ENCODE measurements at regions not wholly inside any gene's neighbourhood (a gene's known extent, or its start where the extent isn't known, plus 50 kb on each side); places are given as distances from the start of the nearest gene placed in this dataset.

DNA sequence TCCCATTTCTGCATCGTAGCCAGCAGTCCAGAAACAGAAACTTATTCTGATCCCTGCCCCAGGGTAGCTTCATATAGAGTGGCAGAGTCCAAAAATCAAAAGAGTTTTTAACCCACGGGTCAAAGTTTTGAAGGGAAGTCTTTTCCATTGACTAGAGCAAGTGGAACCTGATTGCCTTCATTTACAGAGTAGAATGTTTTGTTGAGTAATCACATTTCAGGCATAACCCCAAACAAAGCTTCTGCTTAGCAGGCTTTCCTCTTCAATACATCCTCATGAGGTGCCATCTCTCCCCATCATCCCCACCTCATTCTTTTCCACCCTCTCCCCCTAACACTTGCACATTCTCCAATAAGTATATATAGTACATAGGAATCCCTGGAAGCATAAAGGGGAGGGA, 516.0 kb upstream of the FBXO33 start:
- no peak overlapping the region for H3K4me3 ChIP-seq (ENCODE audit: low read depth, low read length)
- DNase-seq (ENCODE audit: low read depth): no peak
- TF ChIP-seq, protein P1, sequence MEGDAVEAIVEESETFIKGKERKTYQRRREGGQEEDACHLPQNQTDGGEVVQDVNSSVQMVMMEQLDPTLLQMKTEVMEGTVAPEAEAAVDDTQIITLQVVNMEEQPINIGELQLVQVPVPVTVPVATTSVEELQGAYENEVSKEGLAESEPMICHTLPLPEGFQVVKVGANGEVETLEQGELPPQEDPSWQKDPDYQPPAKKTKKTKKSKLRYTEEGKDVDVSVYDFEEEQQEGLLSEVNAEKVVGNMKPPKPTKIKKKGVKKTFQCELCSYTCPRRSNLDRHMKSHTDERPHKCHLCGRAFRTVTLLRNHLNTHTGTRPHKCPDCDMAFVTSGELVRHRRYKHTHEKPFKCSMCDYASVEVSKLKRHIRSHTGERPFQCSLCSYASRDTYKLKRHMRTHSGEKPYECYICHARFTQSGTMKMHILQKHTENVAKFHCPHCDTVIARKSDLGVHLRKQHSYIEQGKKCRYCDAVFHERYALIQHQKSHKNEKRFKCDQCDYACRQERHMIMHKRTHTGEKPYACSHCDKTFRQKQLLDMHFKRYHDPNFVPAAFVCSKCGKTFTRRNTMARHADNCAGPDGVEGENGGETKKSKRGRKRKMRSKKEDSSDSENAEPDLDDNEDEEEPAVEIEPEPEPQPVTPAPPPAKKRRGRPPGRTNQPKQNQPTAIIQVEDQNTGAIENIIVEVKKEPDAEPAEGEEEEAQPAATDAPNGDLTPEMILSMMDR (IDR thresholded peaks at IDR 0.05; ENCODE audit: insufficient read depth, low read depth, low read length, missing control alignments): no peak

DNA sequence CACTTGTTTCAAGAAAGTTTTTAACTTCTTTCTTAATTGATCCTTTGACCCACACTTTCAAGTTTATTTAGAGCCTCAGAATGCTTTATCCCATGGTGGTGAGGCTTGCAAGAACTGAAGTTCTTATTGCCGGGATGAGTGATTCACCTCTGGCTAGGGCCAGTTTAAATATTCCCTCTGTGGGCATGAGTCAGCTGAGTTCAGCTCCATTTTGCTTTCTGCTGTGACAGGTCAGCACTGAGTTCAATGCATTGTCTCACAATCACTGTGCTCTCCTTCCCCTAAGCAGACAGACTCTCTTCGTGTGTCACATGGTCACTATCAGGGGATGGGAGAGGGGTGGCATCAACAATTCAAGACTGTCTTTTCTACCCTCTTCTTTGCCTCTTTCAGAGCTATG, 514.6 kb upstream of the FBXO33 start:
- no peak overlapping the region for H3K4me3 ChIP-seq (ENCODE audit: low read depth, low read length)
- TF ChIP-seq, protein P1 (IDR thresholded peaks at IDR 0.05; ENCODE audit: insufficient read depth, low read depth, low read length, missing control alignments): no peak
- no peak for DNase-seq (ENCODE audit: low read depth)

DNA sequence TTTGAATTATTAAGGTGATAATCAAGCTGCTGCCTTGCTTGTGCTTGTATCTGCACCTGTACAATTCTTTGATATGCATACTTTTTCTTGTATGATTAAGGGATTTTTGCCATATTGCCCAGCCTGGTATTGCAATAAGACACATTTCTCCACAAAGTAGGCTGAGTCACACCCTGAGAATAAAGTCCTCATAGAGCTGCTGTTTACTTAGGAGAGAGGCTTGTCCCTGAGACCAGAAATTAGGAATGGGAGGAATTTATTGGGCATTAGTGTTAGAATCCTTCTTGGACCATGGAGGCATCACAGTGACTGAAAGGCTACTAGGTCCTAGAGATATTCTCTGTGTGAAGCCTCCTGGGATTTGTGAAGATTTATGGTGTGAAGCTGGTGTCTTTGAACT, 506.8 kb upstream of the FBXO33 start:
- no peak for DNase-seq (ENCODE audit: low read depth)
- H3K4me3 ChIP-seq (ENCODE audit: low read depth, low read length): no peak overlapping the region
- TF ChIP-seq, protein P1 (IDR thresholded peaks at IDR 0.05; ENCODE audit: insufficient read depth, low read depth, low read length, missing control alignments): no peak

DNA sequence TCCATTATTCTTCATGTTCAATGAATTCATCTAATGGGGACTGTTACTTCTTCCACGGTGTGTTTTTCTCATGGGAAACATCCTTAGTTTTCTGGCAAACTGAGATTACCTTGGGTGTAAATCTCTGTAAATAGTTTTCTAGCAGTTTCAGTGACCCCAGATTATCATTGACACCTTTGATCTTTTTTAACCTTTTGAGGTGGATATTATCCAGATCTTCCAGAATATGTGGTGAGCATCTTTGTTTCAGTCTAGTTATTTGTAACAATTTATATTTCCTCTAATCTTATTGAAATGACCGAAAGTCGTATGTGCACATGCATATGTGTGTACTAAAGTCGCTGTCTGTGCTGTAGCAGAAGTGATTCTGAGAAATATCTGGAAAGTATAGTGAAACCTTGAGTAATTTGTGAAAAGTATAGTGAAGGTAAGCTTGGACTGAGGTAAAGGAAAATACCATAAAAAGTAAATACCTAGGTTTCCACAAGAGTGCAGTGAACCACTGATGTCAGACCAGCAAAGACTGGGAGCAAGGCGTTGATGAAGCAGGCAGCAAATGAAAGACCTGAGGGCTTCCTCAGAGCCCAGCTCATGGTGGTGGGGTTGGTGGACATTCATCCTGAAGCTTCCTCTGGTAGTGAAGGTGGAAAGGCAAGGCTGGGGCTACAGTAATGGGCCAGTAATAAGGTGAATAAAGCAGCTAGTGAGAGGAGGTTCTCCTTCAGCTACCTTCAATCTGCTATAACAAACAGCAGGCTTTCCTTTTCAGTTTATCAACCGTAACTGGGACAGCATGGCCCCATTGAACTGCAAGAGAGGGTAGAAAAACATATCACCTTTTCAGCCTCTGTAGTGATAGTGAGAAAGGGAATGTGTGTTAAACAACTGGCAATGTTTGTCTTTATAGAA, 480.2 kb upstream of the FBXO33 start:
- TF ChIP-seq, protein P1 (IDR thresholded peaks at IDR 0.05; ENCODE audit: insufficient read depth, low read depth, low read length, missing control alignments): no peak
- peak; percentile 77 for DNase-seq (ENCODE audit: low read depth)
- H3K4me3 ChIP-seq (ENCODE audit: low read depth, low read length): no peak overlapping the region

DNA sequence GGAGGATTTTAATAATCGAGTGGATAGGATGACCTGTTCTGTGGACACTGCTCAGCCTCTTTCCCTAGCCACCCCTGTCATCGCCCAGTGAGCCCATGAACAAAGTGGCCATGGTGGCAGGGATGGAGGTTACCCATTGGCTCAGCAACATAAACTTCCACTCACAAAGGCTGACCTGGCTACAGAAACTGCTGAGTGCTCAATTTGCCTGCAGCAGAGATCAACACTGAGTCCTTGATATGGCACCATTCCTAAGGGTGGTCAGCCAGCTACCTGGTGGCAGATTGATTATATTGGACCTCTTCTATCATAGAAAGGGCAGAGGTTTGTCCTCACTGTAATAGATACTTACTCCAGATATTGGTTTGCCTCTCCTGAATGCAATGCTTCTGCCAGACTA, 465.4 kb upstream of the FBXO33 start:
- TF ChIP-seq, protein P1 (IDR thresholded peaks at IDR 0.05; ENCODE audit: insufficient read depth, low read depth, low read length, missing control alignments): no peak
- no peak for DNase-seq (ENCODE audit: low read depth)
- no peak overlapping the region for H3K4me3 ChIP-seq (ENCODE audit: low read depth, low read length)

DNA sequence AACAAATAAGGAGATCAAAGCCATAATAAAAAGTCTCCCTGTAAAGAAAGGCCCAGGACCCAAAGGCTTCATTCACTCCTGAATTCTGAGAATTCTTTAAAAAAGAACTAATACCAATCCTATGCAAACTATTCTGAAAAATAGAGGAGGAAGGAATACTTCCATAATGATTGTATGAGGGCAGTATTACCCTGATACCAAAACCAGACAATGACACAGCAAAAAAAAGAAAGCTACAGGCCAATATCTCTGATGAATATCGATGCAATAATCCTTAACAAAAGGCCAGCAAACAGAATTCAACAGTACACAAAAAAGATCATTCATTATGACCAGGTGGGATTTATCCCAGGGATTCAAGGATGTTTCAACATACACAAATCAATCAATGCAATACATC, 457.8 kb upstream of the FBXO33 start:
- DNase-seq (ENCODE audit: low read depth): no peak
- H3K4me3 ChIP-seq (ENCODE audit: low read depth, low read length): no peak overlapping the region
- TF ChIP-seq, protein P1 (IDR thresholded peaks at IDR 0.05; ENCODE audit: insufficient read depth, low read depth, low read length, missing control alignments): no peak

DNA sequence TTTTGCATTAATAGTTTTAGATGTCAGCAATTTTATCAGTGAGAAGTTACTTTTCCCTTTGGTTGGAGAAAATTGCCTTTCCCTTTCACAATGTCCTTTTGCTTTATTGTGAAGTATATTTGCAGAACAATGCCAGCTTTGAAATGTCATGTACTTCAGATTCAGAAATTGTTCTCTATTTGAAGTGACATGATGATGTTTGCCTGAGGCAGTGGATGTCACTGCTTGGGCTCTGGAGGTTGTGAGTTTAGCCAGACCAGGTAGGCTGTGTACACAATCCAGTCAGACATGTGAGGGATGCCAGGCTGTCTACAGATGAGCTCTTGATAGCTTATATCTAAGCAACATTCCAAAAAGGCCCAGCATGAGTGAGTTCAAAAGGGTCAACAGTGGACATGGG, 451.9 kb upstream of the FBXO33 start:
- no peak for DNase-seq (ENCODE audit: low read depth)
- H3K4me3 ChIP-seq (ENCODE audit: low read depth, low read length): no peak overlapping the region
- TF ChIP-seq, protein P1 (IDR thresholded peaks at IDR 0.05; ENCODE audit: insufficient read depth, low read depth, low read length, missing control alignments): no peak

Data from GM12865 (cell line).